Fibroblast of peridontal ligament (primary cell): ENCODE measurements at regions not wholly inside any gene's neighbourhood (a gene's known extent, or its start where the extent isn't known, plus 50 kb on each side); places are given as distances from the start of the nearest gene placed in this dataset.
"Not testable (repeated sequence)": the region's sequence is repeated elsewhere in the genome, so short reads cannot be mapped to it uniquely, and the experiment has no call there.

Source experiments
- DNase-seq: peaks from one replicate; pipeline ENCODE4 v3.0.0-alpha.2; 2010; ENCODE audit errors: extremely low read depth

DNA sequence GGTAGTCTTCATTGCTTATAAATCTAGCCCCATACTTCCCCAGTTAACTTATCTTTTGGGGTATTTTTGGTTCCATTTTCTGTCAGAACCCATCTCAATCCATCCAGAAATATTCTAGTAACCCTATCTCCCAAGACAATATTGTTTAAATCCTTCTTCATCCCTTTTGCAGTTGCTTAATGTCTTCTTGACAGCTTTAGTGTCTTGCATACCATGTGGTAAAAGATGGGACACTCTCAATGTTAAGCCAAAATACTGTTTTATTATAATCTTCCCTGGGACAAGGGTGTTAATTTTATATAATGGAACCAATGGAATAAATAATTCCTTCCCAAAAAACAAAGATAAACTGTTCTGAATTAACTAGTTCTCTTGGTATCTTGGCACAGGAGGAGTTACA is 450.2 kb downstream of the CCER1 start:
- no peak for DNase-seq

DNA sequence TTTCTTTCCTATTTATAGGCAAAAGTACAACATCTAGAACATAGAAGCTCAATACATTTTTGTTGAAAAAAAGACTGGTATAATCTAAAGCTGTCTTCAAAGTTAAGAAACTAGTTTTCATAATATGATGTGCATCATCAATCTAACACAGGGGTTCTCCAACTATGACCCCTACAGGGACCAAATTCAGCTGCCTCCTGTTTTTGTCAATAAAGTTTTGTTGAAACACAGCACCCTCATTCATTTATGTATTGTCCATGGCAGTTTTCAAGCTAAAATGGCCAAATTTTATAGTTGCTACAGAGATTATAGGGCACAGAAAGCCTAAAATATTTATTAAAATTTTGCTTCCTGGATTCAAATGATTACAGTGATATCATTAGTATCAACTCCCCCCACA is 452.9 kb downstream of the CCER1 start:
- no peak for DNase-seq

DNA sequence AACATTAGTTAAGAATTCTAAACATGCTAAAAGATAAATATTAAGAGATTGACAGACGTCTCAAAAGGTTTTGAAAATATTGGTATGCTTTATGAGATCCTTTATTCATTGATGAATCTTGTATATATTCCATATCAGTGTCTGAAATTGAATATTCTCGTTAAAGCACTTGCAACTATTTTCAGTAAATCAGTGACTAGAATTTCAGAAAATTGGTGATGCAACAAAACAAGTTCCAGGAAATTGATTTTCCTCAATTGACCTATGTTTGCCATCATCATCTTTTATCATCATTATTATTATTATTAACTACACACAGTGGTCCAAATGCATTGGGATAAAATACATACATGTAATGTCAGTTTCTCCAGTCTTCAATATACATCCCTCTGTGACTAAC is 453.6 kb downstream of the CCER1 start:
- no peak for DNase-seq

DNA sequence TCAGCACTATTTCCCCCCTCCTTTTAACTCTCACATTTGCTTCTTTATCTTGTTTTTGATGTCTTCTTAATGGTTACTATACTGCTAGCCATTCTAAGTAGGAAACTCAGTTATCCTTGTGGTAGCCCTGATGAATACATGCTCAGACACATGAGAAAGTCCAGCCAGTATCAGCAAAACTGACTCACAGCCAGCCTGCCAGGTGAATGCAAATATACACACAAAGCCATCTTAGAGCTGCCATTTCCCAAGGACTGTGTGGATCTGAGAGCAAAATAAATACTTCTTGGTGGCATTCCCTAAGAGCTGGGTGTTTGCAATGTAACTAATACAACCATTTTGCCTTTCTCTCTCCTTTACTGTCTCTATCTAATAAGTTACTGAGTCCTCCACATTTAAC is 455.2 kb downstream of the CCER1 start:
- no peak for DNase-seq

DNA sequence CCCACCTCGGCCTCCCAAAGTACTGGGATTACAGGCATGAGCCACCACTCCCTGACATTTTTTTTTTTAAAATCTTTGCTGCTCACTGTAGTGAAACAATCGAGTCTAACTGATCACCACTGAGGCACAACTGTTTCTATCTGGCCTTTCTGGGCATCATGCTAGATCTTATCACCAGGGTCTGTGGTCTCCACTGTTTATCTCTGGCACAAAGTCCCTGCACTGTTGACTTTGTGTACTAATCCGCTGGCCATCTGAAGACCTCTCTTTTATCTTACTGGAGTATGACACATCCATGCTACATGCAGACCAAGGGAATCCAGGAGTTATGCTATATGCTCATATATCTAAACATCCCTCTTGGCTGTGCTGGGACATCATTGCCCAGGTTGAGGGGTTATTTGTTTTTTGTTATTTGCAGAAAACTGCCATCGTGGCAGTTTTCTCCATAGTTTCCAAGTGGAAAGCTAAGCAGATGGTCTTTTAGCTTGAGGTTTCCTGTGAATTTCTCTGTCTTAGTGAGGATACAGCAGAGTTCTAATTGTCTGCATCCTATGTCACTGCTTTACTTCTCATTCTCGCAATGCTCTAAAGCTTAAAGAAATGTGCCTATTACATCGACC is 456.9 kb downstream of the CCER1 start:
- DNase-seq = no peak

DNA sequence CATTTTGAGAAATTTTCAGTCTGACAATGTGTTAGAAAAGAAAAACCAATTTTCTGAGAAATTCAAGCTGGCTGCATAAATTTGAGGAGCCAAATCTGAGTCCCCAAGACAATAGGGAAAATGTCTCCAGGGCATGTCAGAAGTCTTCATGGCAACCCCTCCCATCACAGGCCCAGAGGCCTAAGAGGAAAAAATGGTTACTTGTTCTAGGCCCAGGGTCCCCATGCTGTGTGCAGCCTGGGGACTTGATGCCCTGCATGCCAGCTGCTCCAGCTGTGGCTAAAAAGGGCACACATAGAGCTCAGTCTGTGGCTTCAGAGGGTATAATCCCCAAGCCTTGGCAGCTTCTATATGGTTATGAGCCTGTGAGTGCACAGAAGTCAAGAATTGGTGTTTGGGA is 464.6 kb downstream of the CCER1 start:
- no peak for DNase-seq

DNA sequence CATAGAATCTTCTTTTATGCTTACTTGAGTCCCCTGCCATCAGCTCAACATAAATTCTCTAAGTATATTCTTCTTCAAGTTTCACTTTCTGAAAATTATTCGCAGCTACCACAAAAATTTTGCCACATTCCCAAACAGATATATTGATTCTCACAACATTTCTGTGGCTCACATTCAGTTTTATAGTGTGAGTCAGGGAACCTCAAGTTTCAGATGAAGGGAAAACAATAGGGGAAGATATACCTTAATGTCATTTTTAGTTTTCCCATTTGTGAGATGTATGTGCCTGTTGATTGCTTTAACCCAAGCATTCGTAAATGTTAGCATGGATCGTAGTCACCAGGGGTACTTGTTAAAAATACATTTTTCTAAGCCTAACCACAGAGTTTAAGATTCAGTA is 465.8 kb downstream of the CCER1 start:
- DNase-seq = peak; percentile 16

DNA sequence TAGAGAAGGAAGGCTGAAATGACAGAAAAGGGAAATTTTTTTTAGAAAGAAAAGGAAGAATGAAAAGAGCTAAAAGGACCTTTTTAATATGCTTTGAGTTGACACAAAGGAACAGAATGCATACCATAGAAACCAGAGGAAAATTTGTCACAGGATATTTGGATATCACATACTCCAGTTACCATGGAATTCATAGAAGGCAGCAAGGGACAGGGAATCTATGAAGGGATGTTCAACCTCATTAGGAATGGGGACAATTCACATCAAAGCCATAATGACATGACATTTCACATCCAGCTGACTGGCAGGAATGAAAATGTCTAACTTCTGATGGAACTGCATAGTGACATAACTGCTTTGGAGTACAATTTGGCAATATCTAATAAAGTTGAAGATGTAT is 469.4 kb downstream of the CCER1 start:
- no peak for DNase-seq

DNA sequence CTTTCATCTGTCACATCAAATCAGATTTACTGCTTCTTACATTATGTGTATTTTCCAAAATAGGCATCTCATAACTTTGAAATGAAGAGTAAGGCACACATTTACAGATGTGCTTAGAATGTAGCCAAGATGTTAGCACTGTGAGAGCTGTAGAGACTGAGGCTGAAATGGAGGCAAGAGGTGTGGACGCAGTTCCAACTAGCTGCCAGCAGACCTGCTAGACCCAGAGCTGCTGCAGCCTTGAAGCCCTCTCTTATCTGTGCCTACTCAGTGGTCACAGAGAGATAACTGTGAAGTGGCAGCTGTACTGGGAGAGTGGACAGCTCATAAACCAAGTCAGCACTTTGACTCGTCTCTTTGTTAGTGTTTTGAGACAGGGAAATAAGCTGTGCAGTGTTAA is 470.9 kb downstream of the CCER1 start:
- DNase-seq = no peak

DNA sequence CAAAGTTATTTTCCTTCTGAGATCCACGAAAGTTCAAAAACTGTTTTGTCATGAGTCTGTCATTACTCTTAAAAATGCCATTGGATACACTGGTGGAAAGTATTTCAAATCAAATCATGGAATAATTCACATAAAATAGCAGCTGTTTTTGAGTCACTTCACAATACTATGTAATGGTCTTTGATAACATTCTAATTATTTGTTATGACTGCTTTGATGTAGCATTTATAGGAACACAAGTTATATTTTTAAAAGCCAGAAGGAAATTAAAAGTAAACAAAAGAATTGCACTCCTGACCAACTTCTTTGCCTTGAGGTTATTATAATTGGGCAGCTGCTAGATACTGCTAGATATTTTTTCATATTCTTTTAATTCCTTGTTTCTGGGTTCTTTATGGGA is 473.2 kb downstream of the CCER1 start:
- DNase-seq = no peak

DNA sequence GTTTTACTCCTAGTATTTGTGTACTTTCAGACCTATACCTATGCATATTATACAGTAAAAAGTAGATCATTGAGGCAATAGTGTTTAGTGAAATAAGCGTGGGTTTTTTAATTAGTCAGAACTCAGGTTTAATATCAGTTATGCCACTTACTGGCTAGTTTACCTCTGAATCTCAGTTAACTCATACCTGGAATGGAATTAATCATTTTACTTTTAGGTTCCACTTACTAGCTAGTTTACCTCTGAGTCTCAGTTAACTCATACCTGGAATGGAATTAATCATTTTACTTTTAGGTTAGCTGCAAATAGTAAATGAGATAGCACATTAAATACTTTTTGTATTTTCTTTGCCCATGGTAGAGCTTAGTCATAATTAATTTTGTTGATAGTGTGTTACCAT is 475.7 kb downstream of the CCER1 start:
- no peak for DNase-seq

DNA sequence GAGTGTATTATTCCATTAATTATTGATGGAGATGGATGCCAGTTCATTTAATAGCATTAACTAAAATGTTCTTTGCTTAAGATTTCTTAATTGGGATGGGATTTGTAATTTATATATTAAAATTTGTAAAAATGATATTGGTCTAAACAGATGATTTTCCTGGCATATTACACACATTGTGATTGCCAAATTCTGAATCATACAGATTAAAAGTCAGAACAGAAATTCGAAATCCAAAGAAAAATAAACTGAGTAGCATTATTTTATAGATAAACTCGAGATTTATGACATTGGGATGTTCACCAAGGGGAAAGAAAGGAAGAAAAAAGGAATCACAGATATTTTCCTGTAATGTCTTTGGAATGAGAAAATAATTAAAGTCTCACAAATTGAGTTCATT is 481.1 kb downstream of the CCER1 start:
- DNase-seq = no peak

DNA sequence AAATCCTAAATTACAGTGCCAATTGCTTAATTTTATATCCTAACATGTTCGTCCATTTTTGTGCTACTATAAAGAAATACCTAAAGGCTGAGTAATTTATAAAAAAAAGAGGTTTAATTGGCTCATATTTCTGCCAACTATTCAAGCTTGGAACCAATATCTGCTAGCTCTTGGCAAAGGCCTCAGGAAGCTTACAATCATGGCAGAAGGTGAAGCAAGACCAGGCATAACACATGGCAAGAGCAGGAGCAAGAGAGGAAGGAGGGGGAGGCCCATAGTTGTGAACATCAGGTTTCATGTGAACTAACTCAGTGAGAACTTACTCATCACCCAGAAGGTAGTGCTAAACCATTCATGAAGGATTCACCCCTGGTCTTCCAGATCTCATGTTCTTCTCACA is 494.3 kb downstream of the CCER1 start:
- peak; percentile 14 for DNase-seq

DNA sequence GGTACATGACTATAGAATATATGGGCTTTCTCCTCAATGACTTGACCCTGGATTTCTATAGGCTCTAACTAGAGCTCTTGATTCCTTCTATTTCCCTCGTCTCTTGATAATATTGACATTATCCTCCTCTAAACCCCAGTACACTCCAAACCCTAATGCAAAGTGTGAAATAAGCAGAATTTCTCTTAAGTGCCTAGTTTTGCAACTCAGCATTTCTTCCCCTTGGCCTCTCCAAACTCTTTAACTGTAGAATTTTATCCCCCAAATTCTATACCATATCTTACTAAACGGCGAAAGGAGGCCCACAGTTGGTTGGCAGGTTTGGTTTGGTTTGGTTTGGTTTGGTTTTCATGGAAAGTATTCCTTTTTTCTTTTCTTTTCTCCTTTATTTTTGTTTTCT is 498.7 kb downstream of the CCER1 start:
- DNase-seq = no peak

DNA sequence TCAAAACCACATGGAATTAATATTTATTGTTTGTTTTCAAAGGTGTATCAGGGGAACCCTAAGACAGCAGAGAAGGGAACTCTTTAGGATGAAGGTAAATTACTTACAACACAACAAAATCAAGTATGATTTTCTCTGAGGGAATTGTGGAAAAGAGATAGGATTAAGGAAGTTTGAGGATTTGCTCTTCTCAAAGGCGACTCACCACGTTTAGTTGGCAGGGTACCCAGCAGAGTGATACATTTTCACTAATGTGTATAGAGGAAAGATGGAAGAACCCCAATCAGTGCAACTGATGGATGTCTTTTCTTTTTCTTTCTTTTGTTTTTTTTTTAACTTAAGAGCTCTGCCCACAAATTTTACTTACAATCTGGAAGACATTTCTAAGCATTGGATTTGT is 499.2 kb downstream of the CCER1 start:
- no peak for DNase-seq

DNA sequence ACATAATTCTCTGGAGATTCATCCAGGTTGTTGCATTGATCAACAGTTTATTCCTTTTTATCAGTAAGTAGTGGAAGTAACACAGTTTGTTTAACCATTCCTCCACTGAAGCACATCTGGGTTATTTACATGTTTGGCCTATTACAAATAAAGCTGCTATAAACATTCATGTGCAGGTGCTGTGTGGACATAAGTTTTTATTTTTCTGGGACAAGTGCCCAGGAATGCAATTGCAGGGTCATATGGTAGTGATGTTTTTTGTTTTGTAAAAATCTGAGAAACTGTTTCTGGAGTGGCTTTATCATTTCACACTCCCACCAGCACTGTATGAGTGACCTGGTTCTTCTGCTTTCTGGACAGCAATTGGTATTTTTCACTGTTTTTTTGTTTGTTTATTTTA is 505.4 kb downstream of the CCER1 start:
- DNase-seq = no peak

DNA sequence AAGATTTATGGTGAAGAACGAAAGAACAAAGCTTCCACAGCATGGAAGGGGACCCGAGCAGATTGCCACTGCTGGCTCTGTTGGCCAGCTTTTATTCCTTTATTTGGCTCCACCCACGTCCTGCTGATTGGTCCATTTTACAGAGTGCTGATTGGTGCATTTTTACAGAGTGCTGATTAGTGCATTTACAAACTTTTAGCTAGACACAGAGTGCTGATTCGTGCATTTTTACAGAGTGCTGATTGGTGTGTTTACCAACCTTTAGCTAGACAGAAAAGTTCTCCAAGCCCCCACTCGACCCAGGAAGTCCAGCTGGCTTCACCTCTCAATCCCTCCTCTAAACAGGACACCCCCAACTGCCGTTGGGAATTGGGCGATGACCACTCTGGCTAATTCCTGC is 511.5 kb downstream of the CCER1 start:
- DNase-seq = not testable (repeated sequence)

DNA sequence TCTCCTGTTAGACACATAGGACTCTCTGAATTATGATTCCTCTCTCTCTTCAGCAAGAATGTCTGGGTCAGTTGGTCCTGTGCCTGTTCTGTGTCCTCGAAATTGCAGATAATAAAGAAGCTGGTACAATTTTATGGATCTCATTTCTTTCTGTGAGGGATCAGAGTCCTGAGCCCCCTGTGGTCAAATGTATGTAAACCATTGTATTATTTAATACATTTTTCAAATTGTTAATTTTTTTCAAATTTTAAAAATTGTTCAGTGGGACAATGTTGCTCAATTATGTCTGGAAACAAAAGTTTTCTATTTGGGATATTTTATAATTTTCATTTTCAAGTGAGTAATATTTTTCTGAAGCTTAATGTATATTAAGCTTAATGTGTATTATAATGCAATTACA is 513.5 kb downstream of the CCER1 start:
- no peak for DNase-seq

DNA sequence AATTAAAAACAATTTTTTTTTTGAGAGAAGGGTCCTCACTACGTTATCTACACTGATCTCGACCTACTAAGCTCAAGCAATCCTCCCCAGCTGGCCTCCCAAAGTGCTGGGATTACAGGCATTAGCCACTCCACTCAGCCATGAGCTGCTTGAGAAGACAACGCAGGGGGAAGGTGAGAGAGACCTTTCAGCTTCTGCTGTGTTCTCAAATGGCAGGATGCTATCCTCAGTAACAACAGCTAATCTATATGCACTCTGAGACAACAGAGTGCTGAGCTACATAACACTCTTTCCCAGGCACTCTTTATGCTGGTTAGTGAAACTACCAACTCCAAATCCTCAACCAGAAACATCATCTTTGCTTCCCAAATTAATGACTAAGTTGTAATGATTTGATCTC is 526.1 kb downstream of the CCER1 start:
- DNase-seq = no peak

DNA sequence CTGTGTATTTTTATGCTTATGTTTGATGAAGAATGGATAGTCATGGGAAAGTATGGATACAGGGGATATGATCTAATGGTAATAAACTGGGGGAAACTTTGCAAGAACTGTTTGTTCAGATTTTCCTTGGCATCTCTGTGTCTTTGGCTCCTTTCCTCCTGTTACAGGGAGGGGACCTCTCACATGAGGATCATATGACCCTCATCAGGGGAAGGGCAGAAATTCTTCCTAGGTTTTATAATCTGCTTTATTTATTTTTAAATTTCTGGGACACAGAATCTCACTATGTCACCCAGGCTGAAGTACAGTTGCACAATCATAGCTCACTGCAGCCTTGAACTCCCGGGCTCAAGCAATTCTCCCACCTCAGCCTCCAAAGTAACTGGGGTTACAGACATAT is 526.5 kb downstream of the CCER1 start:
- no peak for DNase-seq

DNA sequence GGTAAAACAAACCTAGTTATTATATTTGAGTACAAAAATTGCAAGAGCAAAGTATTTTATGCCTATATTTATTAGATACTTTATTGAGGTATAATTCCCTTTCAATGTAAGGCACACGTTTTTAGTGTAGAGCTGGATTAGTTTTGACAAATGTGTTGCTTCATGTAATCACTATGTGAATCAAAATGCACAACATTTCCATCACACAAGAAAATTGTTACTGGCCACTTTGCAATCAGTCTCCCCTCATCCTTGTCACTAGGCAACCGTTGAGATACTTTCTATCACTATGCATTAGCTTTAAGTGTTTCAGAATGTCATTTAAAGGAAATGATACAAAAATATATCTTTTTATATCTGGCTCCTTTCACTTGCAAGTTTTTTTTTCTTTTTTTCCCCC is 531.0 kb downstream of the CCER1 start:
- no peak for DNase-seq

DNA sequence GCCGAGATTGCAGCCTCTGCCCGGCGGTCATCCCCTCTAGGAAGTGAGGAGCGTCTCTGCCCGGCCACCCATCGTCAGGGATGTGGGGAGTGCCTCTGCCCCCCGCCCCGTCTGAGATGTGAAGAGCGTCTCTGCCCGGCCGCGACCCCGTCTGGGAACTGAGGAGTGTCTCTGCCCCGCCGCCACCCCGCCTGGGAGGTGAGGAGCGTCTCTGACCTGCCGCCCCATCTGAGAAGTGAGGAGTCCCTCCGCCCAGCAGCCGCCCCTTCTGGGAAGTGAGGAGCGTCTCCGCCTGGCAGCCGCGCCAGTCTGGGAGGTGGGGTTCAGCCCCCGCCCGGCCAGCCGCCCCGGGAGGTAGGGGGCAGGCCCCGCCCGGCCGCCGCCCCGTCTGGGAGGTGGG is 544.0 kb downstream of the CCER1 start:
- DNase-seq = no peak

DNA sequence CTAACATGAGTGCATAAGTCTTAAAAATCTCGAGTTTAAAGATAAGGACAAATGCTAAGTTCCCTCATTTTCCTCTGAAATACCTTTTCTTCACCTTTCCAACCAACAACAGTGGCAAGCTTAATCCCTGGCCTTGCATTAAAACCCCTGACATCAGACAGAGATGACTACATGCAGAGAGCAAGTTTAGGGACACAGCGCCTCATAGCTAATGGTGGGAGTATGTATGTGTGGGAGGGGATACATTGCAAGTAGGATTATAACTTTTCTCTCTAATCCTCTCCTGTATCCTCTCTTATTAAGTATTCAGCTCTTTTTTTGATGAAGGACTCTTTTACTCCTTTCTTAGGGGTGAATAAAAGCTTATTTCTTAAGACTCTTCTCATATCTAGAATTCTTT is 547.1 kb downstream of the CCER1 start:
- no peak for DNase-seq

DNA sequence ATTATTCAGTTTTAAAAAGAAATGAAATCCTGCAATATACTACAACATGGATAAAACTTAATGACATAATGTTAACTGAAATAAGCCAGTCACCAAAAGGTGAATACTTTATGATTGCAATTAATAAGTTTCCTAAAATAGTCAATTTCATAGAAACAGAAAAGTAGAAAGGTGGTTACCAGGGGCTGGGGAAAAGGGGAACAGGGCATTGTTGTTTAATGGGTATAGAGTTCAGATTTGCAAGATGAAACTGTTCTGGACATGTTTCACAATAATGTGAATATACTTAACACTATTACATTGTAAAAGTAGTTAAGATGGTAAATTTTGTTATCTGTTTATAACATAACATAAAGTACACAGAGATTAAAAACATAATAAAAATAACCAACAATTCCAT is 550.9 kb downstream of the CCER1 start:
- no peak for DNase-seq

DNA sequence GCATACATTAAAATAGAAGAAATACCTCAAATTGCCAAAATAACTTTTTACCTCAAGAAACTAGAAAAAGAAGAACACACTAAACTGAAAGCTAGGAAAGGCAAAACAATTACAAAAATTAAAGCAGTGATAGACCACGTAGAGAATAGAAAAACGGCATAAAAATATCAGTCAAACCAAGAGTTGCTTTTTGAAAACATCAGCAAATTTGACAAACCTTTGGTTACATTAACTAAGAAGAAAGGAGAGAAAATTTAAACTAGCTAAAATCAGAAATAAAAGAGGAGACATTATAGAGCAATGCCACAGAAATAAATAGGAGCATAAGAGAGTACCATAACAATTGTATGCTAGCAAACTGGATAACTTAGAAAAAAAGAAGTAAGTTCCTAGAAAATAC is 553.8 kb downstream of the CCER1 start:
- DNase-seq = no peak
